K562 (cell line): ENCODE measurements at regions not wholly inside any gene's neighbourhood (a gene's known extent, or its start where the extent isn't known, plus 50 kb on each side); places are given as distances from the start of the nearest gene placed in this dataset.

Experiments
- ATAC-seq: fragments of 200-7000 bp; cut with Tn5 transposase; 3 replicates; pipeline ENCODE4 v1.9.1; 2020; ENCODE audit warnings: moderate library complexity
- BruUV-seq: library from RNA; stranded (reverse); fragments of 400-500 nt; replicated peaks from 2 replicates; lab custom pipeline; 2021; lab: Mats Ljungman, UMichigan
- CTCF ChIA-PET: fragments of 300-600 bp; formaldehyde crosslinking; extraction: SDS; loops from one replicate; lab custom pipeline; 2021; ENCODE audit warnings: low intra/inter-chr PET ratio; lab: Yijun Ruan, JAX
- POLR2A ChIA-PET: fragments of 300-600, 350-650 bp; sonication (Branson Sonifier 250); formaldehyde crosslinking; extraction: SDS; loops from one replicate; lab custom pipeline; 2021; ENCODE audit warnings: antibody characterized with exemption, inconsistent platforms; lab: Yijun Ruan, JAX
- DNase-seq, 4 experiments: peaks; one replicate each; pipeline versions ENCODE4 v3.0.0 to v3.0.0-alpha.2; 2011 to 2018; ENCODE audit warnings: low spot score in 3 of 4, mixed read lengths in 3 of 4; ENCODE audit errors: extremely low read depth in 1 of 4
- FAIRE-seq: peaks from 2 replicates; lab custom pipeline; 2011; peaks lifted over from hg19 to GRCh38; lab: Jason Lieb, UNC
- H2AFZ ChIP-seq: 2 replicates; pipeline ENCODE4 v1.6.0; 2011; ENCODE audit warnings: low read depth, low read length, control low read depth, inconsistent platforms
- H3K27ac ChIP-seq: fragments of 200-600 bp; 3 replicates; pipeline ENCODE4 v1.8.0; 2011; ENCODE audit warnings: low read depth, mild to moderate bottlenecking, control low read depth, inconsistent platforms, low read length, moderate library complexity, mixed read lengths; ENCODE audit errors: extremely low read depth
- H3K27me3 ChIP-seq, 2 experiments: fragments of 300-600 bp in 1 of 2; 2 replicates in 1 of 2; 3 replicates in 1 of 2; pipeline versions ENCODE4 v1.6.0 to v1.8.0; 2011; ENCODE audit warnings: inconsistent platforms in 2 of 2, low read length in 2 of 2, mild to moderate bottlenecking in 1 of 2, mixed read lengths in 1 of 2, moderate library complexity in 1 of 2; ENCODE audit not compliant: control insufficient read depth in 2 of 2, insufficient read depth in 2 of 2
- H3K36me3 ChIP-seq: fragments of 300-600 bp; 3 replicates; pipeline ENCODE4 v1.8.0; 2011; ENCODE audit warnings: mild to moderate bottlenecking, low read length, inconsistent platforms; ENCODE audit not compliant: control insufficient read depth, insufficient read depth
- H3K4me1 ChIP-seq, 2 experiments: fragments of 200-600 bp in 1 of 2; replicated peaks in 1 of 2; 2 replicates in 1 of 2; 3 replicates in 1 of 2; pipeline versions ENCODE4 v1.5.1 to v1.8.0; 2011; ENCODE audit warnings: inconsistent platforms in 2 of 2, low read length in 2 of 2, mild to moderate bottlenecking in 1 of 2, mixed read lengths in 1 of 2, moderate library complexity in 1 of 2; ENCODE audit not compliant: control insufficient read depth in 2 of 2, insufficient read depth in 2 of 2
- H3K4me2 ChIP-seq: 2 replicates; pipeline ENCODE4 v1.6.1; 2011; ENCODE audit warnings: low read length, control low read depth, inconsistent platforms, mixed read lengths; ENCODE audit not compliant: insufficient read depth
- H3K4me3 ChIP-seq: fragments of 200-600 bp; sonication (generic), shearing (Covaris generic); 2 replicates; pipeline ENCODE4 v1.5.1; 2016; ENCODE audit warnings: control low read depth, inconsistent platforms
- H3K79me2 ChIP-seq: fragments of 200-600 bp; 3 replicates; pipeline ENCODE4 v1.8.0; 2011; ENCODE audit warnings: low read length, inconsistent platforms; ENCODE audit not compliant: control insufficient read depth, insufficient read depth
- H3K9ac ChIP-seq, 2 experiments: 2 replicates each; pipeline versions ENCODE4 v1.6.0 to v1.6.1; 2011; ENCODE audit warnings: low read depth in 2 of 2, low read length in 2 of 2, control low read depth in 1 of 2, inconsistent platforms in 1 of 2, mild to moderate bottlenecking in 1 of 2, mixed read lengths in 1 of 2; ENCODE audit not compliant: insufficient read depth in 1 of 2
- H3K9me1 ChIP-seq: one replicate; pipeline ENCODE4 v1.6.0; 2011; ENCODE audit warnings: inconsistent platforms, mild to moderate bottlenecking, low read length, moderate library complexity; ENCODE audit not compliant: control insufficient read depth, insufficient read depth
- H3K9me3 ChIP-seq: replicated peaks from 2 replicates; pipeline ENCODE4 v1.5.1; 2011; ENCODE audit warnings: low read depth, low read length, inconsistent platforms; ENCODE audit not compliant: control insufficient read depth, insufficient read depth
- H4K20me1 ChIP-seq: replicated peaks from 2 replicates; pipeline ENCODE4 v1.6.1; 2011; ENCODE audit warnings: low read length, inconsistent platforms, mixed read lengths; ENCODE audit not compliant: control insufficient read depth, insufficient read depth
- BRD9 ChIP-seq: fragments of 450-650 bp; IDR thresholded peaks from 2 replicates; pipeline ENCODE4 v1.6.1; 2018; ENCODE audit warnings: low read depth; ENCODE audit not compliant: partially characterized antibody
- ETS2 ChIP-seq: IDR thresholded peaks from 2 replicates; pipeline ENCODE4 v1.6.1; 2016; ENCODE audit warnings: borderline replicate concordance, missing genetic modification characterization, mild to moderate bottlenecking, moderate library complexity, missing compliant biosample characterization; ENCODE audit not compliant: poor library complexity, severe bottlenecking
- KLF6 ChIP-seq: fragments of 250-450 bp; sonication (Bioruptor Pico); IDR thresholded peaks from 2 replicates; pipeline ENCODE4 v1.4.0; 2020; ENCODE audit warnings: mild to moderate bottlenecking, moderate library complexity, borderline replicate concordance
- PHB2 ChIP-seq: fragments of 450-650 bp; IDR thresholded peaks from 2 replicates; pipeline ENCODE4 v1.6.1; 2017; ENCODE audit warnings: low read depth
- PYGO2 ChIP-seq: fragments of 450-650 bp; IDR thresholded peaks from 2 replicates; pipeline ENCODE4 v1.6.1; 2016; ENCODE audit warnings: mild to moderate bottlenecking, missing genetic modification characterization, moderate library complexity, missing compliant biosample characterization
- SMARCC2 ChIP-seq: fragments of 450-650 bp; IDR thresholded peaks from 2 replicates; pipeline ENCODE4 v1.6.1; 2017; ENCODE audit warnings: antibody characterized with exemption, moderate library complexity, mild to moderate bottlenecking, low read depth
- TAF1 ChIP-seq: IDR thresholded peaks from 2 replicates; pipeline ENCODE4 v1.6.1; 2011; ENCODE audit warnings: mild to moderate bottlenecking, low read length, moderate library complexity; ENCODE audit not compliant: insufficient read depth, control insufficient read depth, severe bottlenecking; ENCODE audit errors: extremely low read depth
- THRAP3 ChIP-seq: fragments of 450-650 bp; IDR thresholded peaks from 2 replicates; pipeline ENCODE4 v1.6.1; 2016; ENCODE audit warnings: mild to moderate bottlenecking, inconsistent platforms, borderline replicate concordance
- ZNF184 ChIP-seq: sonication (generic); formaldehyde crosslinking; IDR thresholded peaks from 2 replicates; pipeline ENCODE4 v1.5.0; 2020; ENCODE audit warnings: missing genetic modification reagents
- ZNF263 ChIP-seq: sonication (generic); formaldehyde crosslinking; IDR thresholded peaks from 2 replicates; pipeline ENCODE4 v1.8.0; 2022; ENCODE audit warnings: mild to moderate bottlenecking, missing genetic modification reagents, borderline replicate concordance
- WGBS: fragments of 100-300 bp; shearing (Covaris generic); methylation state at CpG from one replicate; pipeline ENCODE4 v1.1.6; 2016; ENCODE audit warnings: low coverage, mixed read lengths; ENCODE audit not compliant: insufficient coverage; ENCODE audit errors: missing lambda C conversion rate; 5-methylcytosine and 5-hydroxymethylcytosine counted together
- in situ Hi-C: fragments of 300-500 bp; cut with MboI; formaldehyde crosslinking; loops from 4 replicates; pipeline ENCODE4 v1.15.0; 2018; ENCODE audit warnings: inconsistent platforms, mixed read lengths
- intact Hi-C: fragments of 100-400 bp; cut with micrococcal nuclease; formaldehyde crosslinking; loops from 2 replicates; pipeline ENCODE4 v1.14.2; 2022
- TF ChIP-seq, protein P1 (sequence below): fragments of 250-450 bp; sonication (Bioruptor Pico); IDR thresholded peaks from 2 replicates; pipeline ENCODE4 v1.4.0; 2020; ENCODE audit warnings: borderline replicate concordance

DNA sequence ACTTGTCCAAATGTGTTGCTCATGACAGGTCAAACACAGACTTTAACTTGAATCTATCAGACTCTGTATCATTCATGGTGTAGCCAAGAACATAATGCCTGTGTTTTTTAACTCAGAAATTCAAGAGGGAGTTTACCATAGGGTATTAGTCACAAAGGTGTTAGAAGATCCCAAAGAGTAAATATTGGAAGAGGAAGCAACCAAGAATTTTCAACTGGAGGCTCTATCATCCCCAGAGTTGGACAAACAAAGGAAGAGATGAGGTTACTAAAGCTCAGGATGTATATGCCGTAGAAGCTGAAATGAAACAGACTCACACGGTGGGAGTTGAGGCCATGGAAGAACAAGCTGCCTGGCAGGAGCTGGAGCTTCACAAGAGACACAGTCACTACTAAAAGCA lies 116.2 kb upstream of the COL8A1 start (continued):
- TF ChIP-seq PYGO2 (tag): no peak
- no peak for TF ChIP-seq TAF1
- no peak for TF ChIP-seq ZNF184 (CRISPR knock-in tag)
- no peak for TF ChIP-seq BRD9
- TF ChIP-seq, protein P1, sequence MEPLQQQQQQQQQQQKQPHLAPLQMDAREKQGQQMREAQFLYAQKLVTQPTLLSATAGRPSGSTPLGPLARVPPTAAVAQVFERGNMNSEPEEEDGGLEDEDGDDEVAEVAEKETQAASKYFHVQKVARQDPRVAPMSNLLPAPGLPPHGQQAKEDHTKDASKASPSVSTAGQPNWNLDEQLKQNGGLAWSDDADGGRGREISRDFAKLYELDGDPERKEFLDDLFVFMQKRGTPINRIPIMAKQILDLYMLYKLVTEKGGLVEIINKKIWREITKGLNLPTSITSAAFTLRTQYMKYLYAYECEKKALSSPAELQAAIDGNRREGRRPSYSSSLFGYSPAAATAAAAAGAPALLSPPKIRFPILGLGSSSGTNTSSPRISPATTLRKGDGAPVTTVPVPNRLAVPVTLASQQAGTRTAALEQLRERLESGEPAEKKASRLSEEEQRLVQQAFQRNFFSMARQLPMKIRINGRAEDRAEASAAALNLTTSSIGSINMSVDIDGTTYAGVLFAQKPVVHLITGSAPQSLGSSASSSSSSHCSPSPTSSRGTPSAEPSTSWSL: no peak
- no peak for TF ChIP-seq THRAP3
- TF ChIP-seq ZNF263 (CRISPR knock-in tag): no peak
- TF ChIP-seq PHB2: no peak

DNA sequence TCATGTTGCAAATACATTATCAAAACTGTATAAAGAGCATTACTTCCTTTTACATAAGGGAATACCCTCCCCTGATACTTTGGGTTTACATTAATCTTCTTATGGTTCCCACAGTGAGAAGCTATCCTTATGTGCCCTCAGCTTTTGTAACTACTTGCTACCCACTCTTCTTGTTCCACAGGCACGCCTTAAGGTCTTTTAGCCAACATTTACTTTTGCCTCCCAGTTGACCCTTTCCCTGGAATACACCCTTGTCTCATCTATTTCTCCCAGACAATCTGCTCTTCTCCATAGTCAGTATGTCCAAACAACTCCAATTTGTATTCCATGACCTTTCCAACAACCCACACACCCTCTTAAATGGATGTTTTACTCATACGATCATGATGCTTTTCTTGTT lies 116.8 kb upstream of the COL8A1 start:
- BruUV-seq: no TSS peak
- Histone ChIP-seq H3K4me1 (no peaks in the 10 kb centered on the region), H3K9me3 (no peaks in the 10 kb centered on the region), H3K27ac (no peak overlapping the region), H2AFZ (no peak overlapping the region), H4K20me1 (no peaks in the 10 kb centered on the region), H3K9me1 (no peaks in the 10 kb centered on the region), H3K4me3 (no peak overlapping the region), H3K79me2 (no peaks in the 10 kb centered on the region), H3K9ac (no peak overlapping the region), H3K4me2 (no peak overlapping the region), H3K36me3 (no peaks in the 10 kb centered on the region), H3K27me3 (no peaks in the 10 kb centered on the region)
- no peak for FAIRE-seq
- ChIA-PET CTCF (no interaction called here), POLR2A (interaction anchor here (1.1 kb wide), 1 partner anchor 17 kb away, joined by 3 read pairs; no protein-coding TSS in a partner anchor)
- no peak for TF ChIP-seq ETS2 (tag)
- TF ChIP-seq KLF6 (CRISPR knock-in tag): no peak
- no peak for TF ChIP-seq SMARCC2
- no peak for ATAC-seq
- in situ Hi-C loops: no loop called here
- WGBS: 6% methylated on average over 2 of the region's 2 CpGs
- no peak for DNase-seq
- intact Hi-C loops: no loop called here
